ENCODE measurements at regions not wholly inside any gene's neighbourhood (a gene's known extent, or its start where the extent isn't known, plus 50 kb on each side); places are given as distances from the start of the nearest gene placed in this dataset.

GRCh38 chr18:55983433-55983832 is 395.4 kb upstream of the TCF4 start:
- H3K4me2 ChIP-seq = no peak overlapping the region
- no peaks in the 10 kb centered on the region for H3K27me3 ChIP-seq
- peak overlapping the region; percentile 56 for H2AFZ ChIP-seq (replicated peaks)
- H3K27me3 Mint-ChIP-seq (ENCODE audit: insufficient read depth, low read depth) = peaks cover 4% of the 10 kb centered on the region
- H3K27ac ChIP-seq = no peak overlapping the region
- H3K27ac Mint-ChIP-seq = no peak overlapping the region
- TF ChIP-seq, protein P1, sequence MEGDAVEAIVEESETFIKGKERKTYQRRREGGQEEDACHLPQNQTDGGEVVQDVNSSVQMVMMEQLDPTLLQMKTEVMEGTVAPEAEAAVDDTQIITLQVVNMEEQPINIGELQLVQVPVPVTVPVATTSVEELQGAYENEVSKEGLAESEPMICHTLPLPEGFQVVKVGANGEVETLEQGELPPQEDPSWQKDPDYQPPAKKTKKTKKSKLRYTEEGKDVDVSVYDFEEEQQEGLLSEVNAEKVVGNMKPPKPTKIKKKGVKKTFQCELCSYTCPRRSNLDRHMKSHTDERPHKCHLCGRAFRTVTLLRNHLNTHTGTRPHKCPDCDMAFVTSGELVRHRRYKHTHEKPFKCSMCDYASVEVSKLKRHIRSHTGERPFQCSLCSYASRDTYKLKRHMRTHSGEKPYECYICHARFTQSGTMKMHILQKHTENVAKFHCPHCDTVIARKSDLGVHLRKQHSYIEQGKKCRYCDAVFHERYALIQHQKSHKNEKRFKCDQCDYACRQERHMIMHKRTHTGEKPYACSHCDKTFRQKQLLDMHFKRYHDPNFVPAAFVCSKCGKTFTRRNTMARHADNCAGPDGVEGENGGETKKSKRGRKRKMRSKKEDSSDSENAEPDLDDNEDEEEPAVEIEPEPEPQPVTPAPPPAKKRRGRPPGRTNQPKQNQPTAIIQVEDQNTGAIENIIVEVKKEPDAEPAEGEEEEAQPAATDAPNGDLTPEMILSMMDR (IDR thresholded peaks at IDR 0.05) = no peak
- TF ChIP-seq EZH2phosphoT487 (IDR thresholded peaks at IDR 0.05) (no peak), EZH2 (IDR thresholded peaks at IDR 0.05) (no peak)
- H3K36me3 Mint-ChIP-seq = no peaks in the 10 kb centered on the region
- no peak for DNase-seq (ENCODE audit: low spot score)
- no peaks in the 10 kb centered on the region for H4K20me1 ChIP-seq (ENCODE audit: low read depth)
- H3K4me1 Mint-ChIP-seq = no peaks in the 10 kb centered on the region
- H3K9me3 ChIP-seq (ENCODE audit: low read depth) = peaks cover 14% of the 10 kb centered on the region
- H3K4me1 ChIP-seq = peaks cover 11% of the 10 kb centered on the region
- no peak overlapping the region for H3K4me3 Mint-ChIP-seq
- no peaks in the 10 kb centered on the region for H3F3A ChIP-seq (ENCODE audit: low read depth)
- H3K36me3 ChIP-seq = no peaks in the 10 kb centered on the region
- H3K9me3 Mint-ChIP-seq = peaks cover 15% of the 10 kb centered on the region
- H3K9ac ChIP-seq = no peak overlapping the region
- H3K4me3 ChIP-seq = no peak overlapping the region
- H3K79me2 ChIP-seq (ENCODE audit: low read depth) = no peaks in the 10 kb centered on the region

- no peak overlapping the region for H3K4me3 ChIP-seq
- H3K27ac Mint-ChIP-seq = no peak overlapping the region
- no peak for TF ChIP-seq EZH2 (IDR thresholded peaks at IDR 0.05)
- TF ChIP-seq, protein P1 (IDR thresholded peaks at IDR 0.05) = no peak
- TF ChIP-seq EZH2phosphoT487 (IDR thresholded peaks at IDR 0.05) = no peak
- peaks cover 4% of the 10 kb centered on the region for H3K27me3 Mint-ChIP-seq (ENCODE audit: insufficient read depth, low read depth)
- H3K36me3 ChIP-seq = no peaks in the 10 kb centered on the region
- peak overlapping the region; percentile 56 for H2AFZ ChIP-seq (replicated peaks)
- no peaks in the 10 kb centered on the region for H3K79me2 ChIP-seq (ENCODE audit: low read depth)
- H3K27ac ChIP-seq = no peak overlapping the region
- H3K9me3 Mint-ChIP-seq = peaks cover 11% of the 10 kb centered on the region
- no peaks in the 10 kb centered on the region for H4K20me1 ChIP-seq (ENCODE audit: low read depth)
- H3K36me3 Mint-ChIP-seq = no peaks in the 10 kb centered on the region
- H3K9me3 ChIP-seq (ENCODE audit: low read depth) = peaks cover 14% of the 10 kb centered on the region
- no peak overlapping the region for H3K4me2 ChIP-seq
- no peak for DNase-seq (ENCODE audit: low spot score)
- no peaks in the 10 kb centered on the region for H3K4me1 Mint-ChIP-seq
- peaks cover 11% of the 10 kb centered on the region for H3K4me1 ChIP-seq
- H3K9ac ChIP-seq = no peak overlapping the region
- H3K4me3 Mint-ChIP-seq = no peak overlapping the region
- H3K27me3 ChIP-seq = no peaks in the 10 kb centered on the region
- no peaks in the 10 kb centered on the region for H3F3A ChIP-seq (ENCODE audit: low read depth)
Observed at GRCh38 chr18:55982992-55983391, 395.0 kb upstream of the TCF4 start.

DNA sequence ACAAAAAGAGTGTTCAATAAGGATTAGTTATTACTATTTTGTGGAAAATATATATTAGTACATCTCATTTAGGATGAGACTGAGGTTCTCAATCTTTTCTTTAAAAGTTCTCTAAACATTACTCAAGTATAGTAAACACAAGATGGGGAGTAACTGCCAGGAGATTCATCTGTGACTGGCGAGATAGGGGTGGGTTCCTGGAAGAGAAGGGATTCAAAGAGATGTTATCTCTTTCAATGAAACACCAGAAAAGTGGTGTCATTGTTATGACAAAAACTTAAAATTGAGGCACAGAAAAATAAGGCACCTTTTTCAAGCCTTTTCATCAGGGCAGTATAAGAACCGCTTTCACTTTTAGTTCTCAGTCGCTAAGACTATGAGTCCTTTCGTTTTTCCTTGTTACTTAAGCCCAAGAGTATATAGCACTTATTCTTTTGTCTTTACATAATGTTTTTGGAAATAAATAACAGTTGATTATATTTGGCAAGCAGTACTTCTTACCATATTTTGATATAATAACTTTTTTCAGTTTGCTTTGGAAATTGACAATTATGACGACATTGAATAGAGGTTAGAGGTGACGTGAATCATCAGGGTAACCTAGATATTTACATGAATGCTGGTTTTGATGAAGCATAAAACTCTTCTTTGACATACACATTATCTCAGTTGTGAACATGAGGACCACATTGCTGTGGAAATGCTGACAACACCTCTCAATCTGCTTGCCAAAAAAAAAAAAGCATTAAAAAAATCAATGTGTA is 393.9 kb upstream of the TCF4 start:
- Mint-ChIP-seq H3K9me3 (peaks cover 8% of the 10 kb centered on the region), H3K36me3 (no peaks in the 10 kb centered on the region), H3K4me3 (no peak overlapping the region), H3K27me3 (ENCODE audit: insufficient read depth, low read depth) (peaks cover 4% of the 10 kb centered on the region), H3K4me1 (no peaks in the 10 kb centered on the region), H3K27ac (no peak overlapping the region)
- TF ChIP-seq, protein P1 (IDR thresholded peaks at IDR 0.05) = no peak
- TF ChIP-seq EZH2phosphoT487 (IDR thresholded peaks at IDR 0.05) (no peak), EZH2 (IDR thresholded peaks at IDR 0.05) (no peak)
- Histone ChIP-seq H2AFZ (replicated peaks) (no peak overlapping the region), H4K20me1 (ENCODE audit: low read depth) (no peaks in the 10 kb centered on the region), H3K9me3 (ENCODE audit: low read depth) (peaks cover 8% of the 10 kb centered on the region), H3K4me2 (no peak overlapping the region), H3F3A (ENCODE audit: low read depth) (no peaks in the 10 kb centered on the region), H3K79me2 (ENCODE audit: low read depth) (no peaks in the 10 kb centered on the region), H3K27ac (no peak overlapping the region), H3K4me3 (no peak overlapping the region), H3K36me3 (no peaks in the 10 kb centered on the region), H3K27me3 (no peaks in the 10 kb centered on the region), H3K4me1 (peaks cover 11% of the 10 kb centered on the region), H3K9ac (no peak overlapping the region)
- DNase-seq (ENCODE audit: low spot score) = no peak
